Amygdala (tissue), 56 donors: ENCODE measurements at regions not wholly inside any gene's neighbourhood (a gene's known extent, or its start where the extent isn't known, plus 50 kb on each side); places are given as distances from the start of the nearest gene placed in this dataset.
"Not testable (repeated sequence)": the region's sequence is repeated elsewhere in the genome, so short reads cannot be mapped to it uniquely, and the experiment has no call there.

Experiments used
- DNase-seq, 56 donors: peaks; one replicate each; lab custom pipeline; 2025; lab: John Stamatoyannopoulos, UW

DNA sequence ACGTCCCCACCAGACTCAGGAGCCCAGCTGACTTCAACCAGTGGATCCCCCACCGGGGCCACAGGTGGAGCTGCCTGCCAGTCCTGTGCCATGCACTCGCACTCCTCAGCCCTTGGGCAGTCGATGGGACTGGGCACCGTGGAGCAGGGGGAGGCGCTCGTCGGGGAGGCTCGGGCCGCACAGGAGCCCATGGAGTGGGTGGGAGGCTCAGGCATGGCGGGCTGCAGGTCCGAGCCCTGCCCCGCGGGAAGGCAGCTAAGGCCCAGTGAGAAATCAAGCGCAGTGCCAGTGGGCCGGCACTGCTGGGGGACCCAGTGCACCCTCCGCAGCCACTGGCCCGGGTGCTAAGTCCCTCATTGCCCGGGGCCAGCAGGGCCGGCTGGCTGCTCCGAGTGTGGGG is 52.3 kb upstream of the LRRC30 start:
- not testable (repeated sequence) for DNase-seq

DNA sequence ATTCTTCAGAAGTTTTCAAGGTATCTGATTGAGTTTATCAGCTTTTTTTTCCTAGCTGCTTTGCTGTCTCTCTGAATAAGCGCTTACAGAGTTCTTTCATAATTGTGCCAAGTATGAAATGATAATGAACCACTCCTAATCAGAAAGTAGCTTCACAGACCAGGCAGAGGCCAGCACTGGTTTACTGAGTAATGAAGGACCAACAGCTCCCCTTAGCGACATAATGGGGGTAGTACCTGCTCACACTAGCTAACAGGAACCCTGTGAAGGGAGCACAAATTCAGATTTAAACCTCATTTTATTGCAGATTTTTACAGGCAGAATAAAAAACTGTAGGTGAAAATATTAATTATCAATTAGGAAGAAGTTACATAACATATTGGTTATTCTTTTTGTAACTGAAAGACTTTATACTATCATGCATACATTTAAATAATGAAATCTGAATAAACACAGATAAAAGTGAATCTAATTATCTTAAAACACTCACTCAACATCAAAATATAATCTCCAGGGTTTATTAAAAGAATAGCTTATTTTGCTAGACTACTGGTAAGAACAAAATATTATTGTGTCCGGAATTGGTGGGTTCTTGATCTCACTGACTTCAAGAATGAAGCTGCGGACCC is 53.7 kb upstream of the LRRC30 start:
- DNase-seq: peak in 20 of 56 donors; percentile 4 to 53 (median 14)

- peak in 17 of 56 donors; percentile 2 to 31 (median 13) for DNase-seq
Measured at GRCh38 chr18:7174344-7175095, 56.4 kb upstream of the LRRC30 start.

GRCh38 chr18:7173216-7173615 is 55.6 kb upstream of the LAMA1 start:
- DNase-seq: no peak

GRCh38 chr18:7172611-7173010 is 55.0 kb upstream of the LAMA1 start:
- DNase-seq: no peak

- DNase-seq: no peak
Measured at GRCh38 chr18:7170292-7170691, 52.7 kb upstream of the LAMA1 start.

- DNase-seq: no peak
Measured at GRCh38 chr18:7169601-7170000, 52.0 kb upstream of the LAMA1 start.

DNA sequence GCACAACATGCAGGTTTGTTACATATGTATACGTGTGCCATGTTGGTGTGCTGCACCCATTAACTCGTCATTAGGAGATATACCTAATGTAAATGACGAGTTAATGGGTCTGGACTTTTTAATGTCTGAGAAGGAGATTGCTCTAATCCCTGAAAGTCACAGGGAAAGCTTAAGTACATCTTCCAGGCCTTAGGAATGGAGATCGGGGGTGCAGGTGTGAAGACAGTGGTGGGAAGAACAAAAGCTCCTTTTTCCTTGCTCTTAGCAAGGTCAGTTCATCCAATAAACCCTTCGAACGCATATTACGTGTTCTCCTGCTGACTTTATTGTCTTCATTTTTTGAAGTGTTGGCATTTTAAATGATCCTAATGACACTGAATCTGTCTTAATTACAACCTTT is 50.8 kb upstream of the LAMA1 start:
- DNase-seq: no peak
